ENCODE measurements at regions not wholly inside any gene's neighbourhood (a gene's known extent, or its start where the extent isn't known, plus 50 kb on each side); places are given as distances from the start of the nearest gene placed in this dataset.
A peak's percentile ranks its signal among the peaks of the same experiment; 100 is the strongest.

DNA sequence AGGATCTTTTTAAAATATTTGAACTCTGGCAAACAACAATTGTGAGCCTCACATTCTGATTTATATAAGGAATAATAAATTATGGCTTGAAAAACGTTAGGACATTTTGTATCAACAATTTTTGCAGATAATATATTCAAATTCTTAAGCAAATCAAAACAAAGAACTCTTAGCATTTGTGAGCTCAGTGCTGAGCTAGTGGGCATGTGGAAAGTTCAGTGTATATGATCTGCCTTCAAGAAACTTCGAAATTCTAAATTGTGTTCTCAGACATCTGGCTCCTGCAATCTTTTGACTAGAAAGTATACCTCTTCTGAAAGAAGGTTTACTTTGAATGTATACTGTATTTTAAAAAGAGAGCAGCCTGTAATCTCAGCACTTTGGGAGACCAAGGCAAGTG lies 122.3 kb upstream of the NEIL3 start:
- TF ChIP-seq EZH2 (IDR thresholded peaks at IDR 0.05; ENCODE audit: borderline replicate concordance): no peak
- no peak for TF ChIP-seq EZH2phosphoT487 (IDR thresholded peaks at IDR 0.05; ENCODE audit: low read depth, severe bottlenecking, unreplicated experiment)
- TF ChIP-seq, protein P1, sequence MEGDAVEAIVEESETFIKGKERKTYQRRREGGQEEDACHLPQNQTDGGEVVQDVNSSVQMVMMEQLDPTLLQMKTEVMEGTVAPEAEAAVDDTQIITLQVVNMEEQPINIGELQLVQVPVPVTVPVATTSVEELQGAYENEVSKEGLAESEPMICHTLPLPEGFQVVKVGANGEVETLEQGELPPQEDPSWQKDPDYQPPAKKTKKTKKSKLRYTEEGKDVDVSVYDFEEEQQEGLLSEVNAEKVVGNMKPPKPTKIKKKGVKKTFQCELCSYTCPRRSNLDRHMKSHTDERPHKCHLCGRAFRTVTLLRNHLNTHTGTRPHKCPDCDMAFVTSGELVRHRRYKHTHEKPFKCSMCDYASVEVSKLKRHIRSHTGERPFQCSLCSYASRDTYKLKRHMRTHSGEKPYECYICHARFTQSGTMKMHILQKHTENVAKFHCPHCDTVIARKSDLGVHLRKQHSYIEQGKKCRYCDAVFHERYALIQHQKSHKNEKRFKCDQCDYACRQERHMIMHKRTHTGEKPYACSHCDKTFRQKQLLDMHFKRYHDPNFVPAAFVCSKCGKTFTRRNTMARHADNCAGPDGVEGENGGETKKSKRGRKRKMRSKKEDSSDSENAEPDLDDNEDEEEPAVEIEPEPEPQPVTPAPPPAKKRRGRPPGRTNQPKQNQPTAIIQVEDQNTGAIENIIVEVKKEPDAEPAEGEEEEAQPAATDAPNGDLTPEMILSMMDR (IDR thresholded peaks at IDR 0.05; ENCODE audit: poor library complexity): no peak
- Histone ChIP-seq H4K20me1 (ENCODE audit: insufficient read depth, poor library complexity, severe bottlenecking) (no peaks in the 10 kb centered on the region), H3K9me2 (replicated peaks; ENCODE audit: insufficient read depth) (no peaks in the 10 kb centered on the region), H2AFZ (no peak overlapping the region), H3K27me3 (no peaks in the 10 kb centered on the region), H3K27ac (no peak overlapping the region), H3K4me3 (no peak overlapping the region), H3K9me3 (ENCODE audit: low read depth) (no peaks in the 10 kb centered on the region), H3K4me1 (ENCODE audit: insufficient read depth) (no peaks in the 10 kb centered on the region), H3K36me3 (replicated peaks; ENCODE audit: insufficient read depth, low read depth) (no peaks in the 10 kb centered on the region), H3K4me2 (no peak overlapping the region), H3K79me2 (no peaks in the 10 kb centered on the region)
- DNase-seq (ENCODE audit: low spot score): no peak
- 74% methylated on average over 2 of the region's 2 CpGs for WGBS (ENCODE audit: low lambda C conversion rate, missing lambda C conversion rate)

DNA sequence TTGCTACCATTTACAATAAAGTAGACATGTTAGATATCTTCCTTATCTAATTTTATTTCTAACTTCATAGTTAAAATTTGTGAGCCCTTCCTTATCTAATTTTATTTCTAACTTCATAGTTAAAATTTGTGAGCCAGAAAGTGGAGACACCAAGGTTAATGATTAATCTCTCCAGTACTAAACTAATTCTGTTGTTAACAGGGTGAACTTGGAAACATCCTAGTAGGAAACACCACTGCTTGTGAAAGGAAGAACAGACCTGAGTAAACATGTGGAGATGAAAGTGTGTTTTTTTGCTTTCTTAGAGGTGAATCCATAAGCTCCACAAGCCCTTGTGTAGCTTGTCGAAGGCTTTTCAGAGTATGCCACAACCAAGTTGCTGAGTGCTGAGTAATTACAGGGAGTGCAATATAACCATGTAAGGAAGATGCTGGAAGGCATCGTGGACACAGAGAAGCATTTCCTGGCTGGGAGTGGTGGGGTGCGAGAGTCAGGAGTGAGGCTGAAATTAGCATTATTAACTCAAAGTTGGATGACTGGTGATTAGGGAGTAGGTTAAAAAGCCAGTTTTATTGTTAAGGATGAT lies 118.6 kb upstream of the NEIL3 start:
- Histone ChIP-seq H3K27ac (no peak overlapping the region), H3K9me3 (ENCODE audit: low read depth) (no peaks in the 10 kb centered on the region), H3K4me2 (no peak overlapping the region), H3K36me3 (replicated peaks; ENCODE audit: insufficient read depth, low read depth) (no peaks in the 10 kb centered on the region), H3K4me1 (ENCODE audit: insufficient read depth) (no peaks in the 10 kb centered on the region), H3K9me2 (replicated peaks; ENCODE audit: insufficient read depth) (no peaks in the 10 kb centered on the region), H4K20me1 (ENCODE audit: insufficient read depth, poor library complexity, severe bottlenecking) (no peaks in the 10 kb centered on the region), H3K79me2 (no peaks in the 10 kb centered on the region), H3K4me3 (no peak overlapping the region), H2AFZ (no peak overlapping the region), H3K27me3 (no peaks in the 10 kb centered on the region)
- TF ChIP-seq, protein P1 (IDR thresholded peaks at IDR 0.05; ENCODE audit: poor library complexity): no peak
- no peak for TF ChIP-seq EZH2 (IDR thresholded peaks at IDR 0.05; ENCODE audit: borderline replicate concordance)
- no peak for TF ChIP-seq EZH2phosphoT487 (IDR thresholded peaks at IDR 0.05; ENCODE audit: low read depth, severe bottlenecking, unreplicated experiment)
- WGBS (ENCODE audit: low lambda C conversion rate, missing lambda C conversion rate): 49% methylated on average over 3 of the region's 3 CpGs
- peak; percentile 6 for DNase-seq (ENCODE audit: low spot score)

DNA sequence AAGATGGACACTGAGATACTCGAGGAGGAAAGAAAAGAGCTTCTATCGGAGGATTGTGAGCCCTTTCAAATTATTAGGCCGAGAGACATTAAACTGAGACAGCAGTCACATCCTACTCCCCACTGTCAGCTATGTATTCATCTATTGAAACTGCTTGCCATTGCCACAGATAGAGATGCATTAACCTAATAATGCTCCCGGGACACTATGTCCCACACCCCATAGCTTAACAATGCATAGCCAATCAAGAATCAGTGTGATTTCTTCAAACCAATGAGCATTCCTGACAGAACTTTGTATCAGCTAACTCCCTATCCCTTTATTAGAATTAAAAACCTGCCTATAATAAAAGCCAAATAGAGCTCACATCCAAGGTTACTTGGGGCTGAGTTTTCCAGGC lies 118.1 kb upstream of the NEIL3 start:
- Histone ChIP-seq H3K27ac (no peak overlapping the region), H3K4me2 (no peak overlapping the region), H3K4me1 (ENCODE audit: insufficient read depth) (no peaks in the 10 kb centered on the region), H3K4me3 (no peak overlapping the region), H3K27me3 (no peaks in the 10 kb centered on the region), H3K36me3 (replicated peaks; ENCODE audit: insufficient read depth, low read depth) (no peaks in the 10 kb centered on the region), H3K79me2 (no peaks in the 10 kb centered on the region), H3K9me3 (ENCODE audit: low read depth) (no peaks in the 10 kb centered on the region), H3K9me2 (replicated peaks; ENCODE audit: insufficient read depth) (no peaks in the 10 kb centered on the region), H4K20me1 (ENCODE audit: insufficient read depth, poor library complexity, severe bottlenecking) (no peaks in the 10 kb centered on the region), H2AFZ (no peak overlapping the region)
- no peak for DNase-seq (ENCODE audit: low spot score)
- 62% methylated on average over 4 of the region's 4 CpGs for WGBS (ENCODE audit: low lambda C conversion rate, missing lambda C conversion rate)
- TF ChIP-seq, protein P1 (IDR thresholded peaks at IDR 0.05; ENCODE audit: poor library complexity): no peak
- TF ChIP-seq EZH2 (IDR thresholded peaks at IDR 0.05; ENCODE audit: borderline replicate concordance) (no peak), EZH2phosphoT487 (IDR thresholded peaks at IDR 0.05; ENCODE audit: low read depth, severe bottlenecking, unreplicated experiment) (no peak)

All from hepatocyte (in vitro differentiated cells).